MCF 10A (cell line): ENCODE measurements at regions not wholly inside any gene's neighbourhood (a gene's known extent, or its start where the extent isn't known, plus 50 kb on each side); places are given as distances from the start of the nearest gene placed in this dataset.
"Not testable (repeated sequence)": the region's sequence is repeated elsewhere in the genome, so short reads cannot be mapped to it uniquely, and the experiment has no call there.

Experiments used
- BruUV-seq: library from RNA; stranded (reverse); fragments of 400-500 nt; replicated peaks from 2 replicates; lab custom pipeline; 2021; lab: Mats Ljungman, UMichigan
- CTCF ChIA-PET: fragments of 300-600 bp; sonication (Branson Sonifier 250); formaldehyde crosslinking; extraction: SDS; loops from one replicate; lab custom pipeline; 2021; ENCODE audit warnings: antibody characterized with exemption, inconsistent platforms; lab: Yijun Ruan, JAX
- POLR2A ChIA-PET: fragments of 300-600, 350-650 bp; sonication (Branson Sonifier 250); formaldehyde crosslinking; extraction: SDS; loops from one replicate; lab custom pipeline; 2020; ENCODE audit warnings: antibody characterized with exemption, inconsistent platforms; lab: Yijun Ruan, JAX
- DNase-seq: peaks from one replicate; pipeline ENCODE4 v3.0.0-alpha.2; 2018; ENCODE audit not compliant: unreplicated experiment
- H3K27ac Mint-ChIP-seq: one replicate; pipeline ENCODE4 v1.8.0; 2022; ENCODE audit warnings: mild to moderate bottlenecking, low read depth, mixed read lengths; ENCODE audit not compliant: unreplicated experiment
- H3K27me3 Mint-ChIP-seq: one replicate; pipeline ENCODE4 v1.8.0; 2022; ENCODE audit warnings: mixed read lengths; ENCODE audit not compliant: insufficient read depth, unreplicated experiment
- H3K36me3 Mint-ChIP-seq: one replicate; pipeline ENCODE4 v1.8.0; 2022; ENCODE audit warnings: mild to moderate bottlenecking, moderate library complexity, mixed read lengths; ENCODE audit not compliant: insufficient read depth, unreplicated experiment
- H3K4me1 Mint-ChIP-seq: one replicate; pipeline ENCODE4 v1.8.0; 2022; ENCODE audit warnings: mixed read lengths; ENCODE audit not compliant: insufficient read depth, unreplicated experiment
- H3K4me3 Mint-ChIP-seq: one replicate; pipeline ENCODE4 v1.8.0; 2022; ENCODE audit warnings: mild to moderate bottlenecking, moderate library complexity, mixed read lengths; ENCODE audit not compliant: unreplicated experiment
- H3K9me3 Mint-ChIP-seq: one replicate; pipeline ENCODE4 v1.8.0; 2022; ENCODE audit warnings: mixed read lengths; ENCODE audit not compliant: unreplicated experiment
- CTCF ChIP-seq: fragments of 200-600 bp; IDR thresholded peaks from one replicate; pipeline ENCODE4 v1.8.0; 2022; ENCODE audit warnings: antibody characterized with exemption, mild to moderate bottlenecking; ENCODE audit not compliant: unreplicated experiment
- intact Hi-C: fragments of 100-400 bp; cut with micrococcal nuclease; formaldehyde crosslinking; loops from 2 replicates; pipeline ENCODE4 v1.14.1; 2022

- intact Hi-C loops = no loop called here
- no peak overlapping the region for H3K4me3 Mint-ChIP-seq
- H3K4me1 Mint-ChIP-seq = peaks cover 8% of the 10 kb centered on the region
- no peak overlapping the region for H3K27ac Mint-ChIP-seq
- POLR2A ChIA-PET = no interaction called here
- peaks cover 3% of the 10 kb centered on the region for H3K9me3 Mint-ChIP-seq
- CTCF ChIA-PET = no interaction called here
- no peak for TF ChIP-seq CTCF
- BruUV-seq = no TSS peak
- no peaks in the 10 kb centered on the region for H3K27me3 Mint-ChIP-seq
- H3K36me3 Mint-ChIP-seq = peaks cover 5% of the 10 kb centered on the region
- no peak for DNase-seq
Measured at GRCh38 chrX:28124416-28124815, 143.2 kb upstream of the DCAF8L1 start.

GRCh38 chrX:28120580-28121245, 139.5 kb upstream of the DCAF8L1 start:
- DNase-seq = peak; percentile 36
- H3K9me3 Mint-ChIP-seq = not testable (repeated sequence)

GRCh38 chrX:28120072-28120471, 138.8 kb upstream of the DCAF8L1 start:
- intact Hi-C loops = loop anchor here (2.0 kb wide), 1 partner anchor 23 kb away; no protein-coding TSS in a partner anchor
- DNase-seq = peak; percentile 89
- H3K9me3 Mint-ChIP-seq = peaks cover 8% of the 10 kb centered on the region
- H3K4me1 Mint-ChIP-seq = peaks cover 8% of the 10 kb centered on the region
- ChIA-PET POLR2A (interaction anchor here (0.7 kb wide), 1 partner anchor 18 kb away, joined by 3 read pairs; no protein-coding TSS in a partner anchor), CTCF (no interaction called here)
- peak overlapping the region; percentile 21 for H3K4me3 Mint-ChIP-seq
- peaks cover 5% of the 10 kb centered on the region for H3K36me3 Mint-ChIP-seq
- no peaks in the 10 kb centered on the region for H3K27me3 Mint-ChIP-seq
- no TSS peak for BruUV-seq
- TF ChIP-seq CTCF = no peak
- no peak overlapping the region for H3K27ac Mint-ChIP-seq

More at GRCh38 chrX:28120580-28121245, 139.5 kb upstream of the DCAF8L1 start:
- BruUV-seq, CTCF ChIA-PET, H3K27me3 Mint-ChIP-seq, H3K4me1 Mint-ChIP-seq, H3K36me3 Mint-ChIP-seq, H3K27ac Mint-ChIP-seq: not testable (repeated sequence)
- intact Hi-C loops = loop anchor here (2.0 kb wide), 1 partner anchor 24 kb away; no protein-coding TSS in a partner anchor
- H3K4me3 Mint-ChIP-seq = peak overlapping the region; percentile 21
- POLR2A ChIA-PET = interaction anchor here (0.7 kb wide), 1 partner anchor 19 kb away, joined by 3 read pairs; no protein-coding TSS in a partner anchor

GRCh38 chrX:28108186-28108945, 127.1 kb upstream of the DCAF8L1 start:
- H3K27me3 Mint-ChIP-seq = no peaks in the 10 kb centered on the region
- no peaks in the 10 kb centered on the region for H3K4me1 Mint-ChIP-seq
- DNase-seq = no peak
- H3K4me3 Mint-ChIP-seq = no peak overlapping the region
- ChIA-PET CTCF (interaction anchor here (0.6 to 0.9 kb wide), 2 partner anchors 21 to 104 kb away, joined by 3 read pairs; no protein-coding TSS in a partner anchor), POLR2A (no interaction called here)
- BruUV-seq = no TSS peak
- no peak for TF ChIP-seq CTCF
- H3K36me3 Mint-ChIP-seq = no peaks in the 10 kb centered on the region
- intact Hi-C loops = no loop called here
- H3K27ac Mint-ChIP-seq = no peak overlapping the region
- peaks cover 15% of the 10 kb centered on the region for H3K9me3 Mint-ChIP-seq
